Tibial nerve (tissue), 4 donors: ENCODE measurements at regions not wholly inside any gene's neighbourhood (a gene's known extent, or its start where the extent isn't known, plus 50 kb on each side); places are given as distances from the start of the nearest gene placed in this dataset.
A peak's percentile ranks its signal among the peaks of the same experiment; 100 is the strongest.

Source experiments
- DNase-seq, 2 donors: peaks; one replicate each; pipeline ENCODE4 v3.0.0-alpha.2; 2019; ENCODE audit warnings: low spot score in 2 of 2
- H3K27ac ChIP-seq, 4 donors: fragments of 200-600 bp; sonication (generic) in 3 of 4; one replicate each; pipeline ENCODE4 v1.5.1; 2017 to 2019; ENCODE audit warnings: mild to moderate bottlenecking in 1 of 4
- H3K27me3 ChIP-seq, 2 donors: fragments of 200-600 bp; sonication (generic) in 1 of 2; one replicate each; pipeline versions ENCODE4 v1.5.1 to v1.6.0; 2017 to 2019
- H3K36me3 ChIP-seq, 3 donors: fragments of 200-600 bp; sonication (generic); one replicate each; pipeline ENCODE4 v1.5.1; 2018 to 2019
- H3K4me1 ChIP-seq, 4 donors: fragments of 200-600 bp; sonication (generic) in 3 of 4; one replicate each; pipeline ENCODE4 v1.5.1; 2017 to 2019
- H3K4me3 ChIP-seq, 4 donors: fragments of 200-600 bp; sonication (generic) in 3 of 4; one replicate each; pipeline ENCODE4 v1.5.1; 2017 to 2019; ENCODE audit warnings: mild to moderate bottlenecking in 1 of 4, moderate library complexity in 1 of 4
- H3K9me3 ChIP-seq, 4 donors: fragments of 200-600 bp; sonication (generic) in 3 of 4; one replicate each; pipeline ENCODE4 v1.5.1; 2017 to 2019
- CTCF ChIP-seq, 5 experiments: fragments of 200-600 bp in 3 of 5; fragments of 450-650 bp in 2 of 5; sonication (generic) in 3 of 5; IDR thresholded peaks; one replicate each; pipeline ENCODE4 v1.5.1; 2016 to 2019; ENCODE audit warnings: antibody characterized with exemption in 5 of 5, mild to moderate bottlenecking in 3 of 5, moderate library complexity in 2 of 5
- EP300 ChIP-seq, 2 donors: sonication (generic); formaldehyde crosslinking; IDR thresholded peaks; one replicate each; pipeline ENCODE4 v1.6.1; 2017; ENCODE audit warnings: antibody characterized with exemption in 2 of 2, mild to moderate bottlenecking in 1 of 2
- POLR2A ChIP-seq, 2 donors: fragments of 450-650 bp; IDR thresholded peaks; one replicate each; pipeline ENCODE4 v1.6.1; 2017; ENCODE audit warnings: antibody characterized with exemption in 2 of 2, mild to moderate bottlenecking in 2 of 2, moderate library complexity in 2 of 2
- WGBS, 2 donors: methylation state at CpG; one replicate each; pipeline ENCODE4 v1.1.5; 2018; 5-methylcytosine and 5-hydroxymethylcytosine counted together

DNA sequence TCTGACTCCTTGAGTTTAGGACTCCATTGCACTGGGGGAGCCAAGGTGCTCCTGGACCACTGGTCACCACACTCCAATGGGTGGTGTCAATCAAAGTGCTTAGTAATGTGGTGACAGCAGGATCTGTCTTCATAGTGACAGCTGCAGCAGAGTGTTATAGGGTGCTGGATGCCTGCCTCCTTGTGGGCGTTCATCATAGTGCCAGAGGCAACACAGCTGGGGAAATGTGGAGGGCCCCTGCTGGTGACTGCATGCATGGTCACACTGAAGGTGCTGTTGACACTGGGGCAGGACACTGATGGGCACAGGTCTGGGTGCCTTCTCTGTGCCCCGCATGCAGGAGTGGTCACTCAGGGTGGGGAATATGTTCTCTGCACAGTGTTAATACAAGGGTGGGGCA, 177.5 kb upstream of the CDH8 start:
- Histone ChIP-seq H3K27ac (no peak overlapping the region), H3K27me3 (no peaks in the 10 kb centered on the region), H3K4me1 (no peaks in the 10 kb centered on the region), H3K4me3 (no peak overlapping the region), H3K36me3 (no peaks in the 10 kb centered on the region), H3K9me3 (no peaks in the 10 kb centered on the region)
- DNase-seq: no peak
- no peak for TF ChIP-seq CTCF (IDR thresholded peaks at IDR 0.05)
- 88% methylated on average over 2 of the region's 2 CpGs; no CpG with 5 or more reads in 1 of the 2 donors for WGBS, 2 donors

DNA sequence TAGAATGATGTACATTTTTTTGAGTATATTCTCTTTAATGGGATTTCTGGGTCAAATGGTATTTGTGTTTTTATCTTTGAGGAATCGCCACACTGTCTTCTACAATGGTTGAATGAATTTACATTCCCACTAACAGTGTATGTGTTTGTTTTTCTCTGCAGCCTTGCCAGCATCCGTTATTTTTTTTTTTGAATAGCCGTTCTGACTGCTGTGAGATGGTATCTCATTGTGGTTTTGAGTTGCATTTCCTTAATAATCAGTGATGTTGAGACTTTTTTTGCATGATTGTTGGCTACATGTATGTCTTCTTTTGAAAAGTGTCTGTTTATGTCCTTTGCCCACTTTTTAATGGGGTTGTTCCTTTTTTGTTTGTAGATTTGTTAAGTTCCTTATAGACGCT, 172.7 kb upstream of the CDH8 start:
- no peak for DNase-seq
- Histone ChIP-seq H3K4me3 (no peak overlapping the region), H3K27me3 (no peaks in the 10 kb centered on the region), H3K36me3 (no peaks in the 10 kb centered on the region), H3K27ac (no peak overlapping the region), H3K9me3 (no peaks in the 10 kb centered on the region), H3K4me1 (no peaks in the 10 kb centered on the region)
- WGBS, 2 donors: 61 to 63% methylated on average over 4 of the region's 4 CpGs
- no peak for TF ChIP-seq POLR2A (IDR thresholded peaks at IDR 0.05)
- TF ChIP-seq EP300 (IDR thresholded peaks at IDR 0.05): no peak
- no peak for TF ChIP-seq CTCF (IDR thresholded peaks at IDR 0.05)

GRCh38 chr16:62205459-62205858, 169.2 kb upstream of the CDH8 start:
- WGBS, 2 donors: 5 to 59% methylated on average over 1 of the region's 1 CpG
- no peak for DNase-seq
- Histone ChIP-seq H3K4me3 (no peak overlapping the region), H3K9me3 (no peaks in the 10 kb centered on the region), H3K27ac (no peak overlapping the region), H3K4me1 (no peaks in the 10 kb centered on the region), H3K27me3 (no peaks in the 10 kb centered on the region), H3K36me3 (no peaks in the 10 kb centered on the region)
- TF ChIP-seq POLR2A (IDR thresholded peaks at IDR 0.05) (no peak), CTCF (IDR thresholded peaks at IDR 0.05) (no peak), EP300 (IDR thresholded peaks at IDR 0.05) (no peak)

DNA sequence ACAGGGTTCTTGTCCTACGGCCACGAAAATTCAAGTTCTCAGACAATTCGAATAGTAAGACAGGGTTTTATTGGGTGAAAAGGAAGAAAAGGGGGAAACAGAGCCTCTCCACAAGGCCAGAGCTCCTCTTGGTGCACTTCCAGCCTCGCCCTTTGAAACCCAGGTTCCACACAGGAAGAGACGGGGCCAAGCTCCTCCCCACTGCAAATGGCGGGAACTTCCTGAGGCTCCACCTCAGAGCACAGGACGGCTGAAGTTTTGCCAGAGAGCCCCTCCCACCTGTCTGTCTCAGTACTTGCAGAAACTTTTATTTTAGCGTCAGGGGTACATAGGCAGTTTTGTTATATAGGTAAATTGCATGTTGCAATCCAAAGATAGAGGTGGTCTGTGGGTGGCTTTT, 165.7 kb upstream of the CDH8 start:
- no peak for DNase-seq
- no peaks in the 10 kb centered on the region for H3K36me3 ChIP-seq
- no peaks in the 10 kb centered on the region for H3K4me1 ChIP-seq
- no peaks in the 10 kb centered on the region for H3K27me3 ChIP-seq
- H3K27ac ChIP-seq: no peak overlapping the region
- H3K9me3 ChIP-seq: no peaks in the 10 kb centered on the region
- TF ChIP-seq EP300 (IDR thresholded peaks at IDR 0.05) (no peak), POLR2A (IDR thresholded peaks at IDR 0.05) (no peak), CTCF (IDR thresholded peaks at IDR 0.05) (no peak)
- 73 to 77% methylated on average over 8 of the region's 8 CpGs for WGBS, 2 donors
- H3K4me3 ChIP-seq: no peak overlapping the region

GRCh38 chr16:62194828-62195227, 158.6 kb upstream of the CDH8 start:
- no peak overlapping the region for H3K4me3 ChIP-seq
- 55% methylated on average over 3 of the region's 3 CpGs for WGBS, 2 donors
- no peak for TF ChIP-seq EP300 (IDR thresholded peaks at IDR 0.05)
- TF ChIP-seq CTCF (IDR thresholded peaks at IDR 0.05): peak in 1 of 5 experiments; percentile 7
- no peak for TF ChIP-seq POLR2A (IDR thresholded peaks at IDR 0.05)
- no peaks in the 10 kb centered on the region for H3K36me3 ChIP-seq
- no peak for DNase-seq
- no peaks in the 10 kb centered on the region for H3K4me1 ChIP-seq
- H3K27me3 ChIP-seq: no peaks in the 10 kb centered on the region
- no peaks in the 10 kb centered on the region for H3K9me3 ChIP-seq
- no peak overlapping the region for H3K27ac ChIP-seq
